NB4 (cell line): ENCODE measurements at regions not wholly inside any gene's neighbourhood (a gene's known extent, or its start where the extent isn't known, plus 50 kb on each side); places are given as distances from the start of the nearest gene placed in this dataset.

Experiments
- CTCF ChIP-seq: IDR thresholded peaks from one replicate; pipeline ENCODE4 v1.5.1; 2012; ENCODE audit warnings: low read depth, low read length
- MAX ChIP-seq: IDR thresholded peaks from 2 replicates; pipeline ENCODE4 v1.6.1; 2011; ENCODE audit warnings: low read depth, low read length
- MYC ChIP-seq: IDR thresholded peaks from 2 replicates; pipeline ENCODE4 v1.6.1; 2011; ENCODE audit warnings: low read depth, low read length
- POLR2A ChIP-seq: IDR thresholded peaks from 2 replicates; pipeline ENCODE4 v1.6.1; 2011; ENCODE audit warnings: mild to moderate bottlenecking; ENCODE audit not compliant: insufficient read length; ENCODE audit errors: extremely low read depth

- TF ChIP-seq MAX (no peak), CTCF (no peak), POLR2A (no peak), MYC (no peak)
Observed at GRCh38 chr9:3698531-3698930, 172.7 kb upstream of the RFX3 start.
